Endodermal cell (in vitro differentiated cells): ENCODE measurements at regions not wholly inside any gene's neighbourhood (a gene's known extent, or its start where the extent isn't known, plus 50 kb on each side); places are given as distances from the start of the nearest gene placed in this dataset.
"Not testable (repeated sequence)": the region's sequence is repeated elsewhere in the genome, so short reads cannot be mapped to it uniquely, and the experiment has no call there.

Experiments used
- DNase-seq: peaks from one replicate; pipeline ENCODE4 v3.0.0-alpha.2; 2017
- H3K27ac ChIP-seq: 2 replicates; pipeline ENCODE4 v1.5.1; 2013; ENCODE audit warnings: mild to moderate bottlenecking, low read depth, low read length, moderate library complexity
- H3K27me3 ChIP-seq: 2 replicates; pipeline ENCODE4 v1.6.1; 2013; ENCODE audit warnings: mild to moderate bottlenecking, low read length, moderate library complexity; ENCODE audit not compliant: insufficient read depth, control insufficient read depth, poor library complexity, severe bottlenecking
- H3K36me3 ChIP-seq: 2 replicates; pipeline ENCODE4 v1.7.0; 2013; ENCODE audit warnings: mild to moderate bottlenecking, low read length, moderate library complexity; ENCODE audit not compliant: control insufficient read depth, insufficient read depth
- H3K4me1 ChIP-seq: one replicate; pipeline ENCODE4 v1.7.0; 2013; ENCODE audit warnings: low read length; ENCODE audit not compliant: control insufficient read depth, insufficient read depth
- H3K4me3 ChIP-seq: 2 replicates; pipeline ENCODE4 v1.5.1; 2013; ENCODE audit warnings: mild to moderate bottlenecking, low read length, moderate library complexity
- H3K9ac ChIP-seq: 2 replicates; pipeline ENCODE4 v1.6.1; 2013; ENCODE audit warnings: mild to moderate bottlenecking, low read length, moderate library complexity; ENCODE audit not compliant: poor library complexity, severe bottlenecking; ENCODE audit errors: extremely low read depth
- H3K9me3 ChIP-seq: 2 replicates; pipeline ENCODE4 v1.6.1; 2013; ENCODE audit warnings: mild to moderate bottlenecking, low read length, moderate library complexity; ENCODE audit not compliant: control insufficient read depth
- H3K27ac Mint-ChIP-seq: 2 replicates; pipeline ENCODE4 v1.8.0; 2020; ENCODE audit warnings: mixed read lengths
- H3K27me3 Mint-ChIP-seq: 2 replicates; pipeline ENCODE4 v1.8.0; 2021; ENCODE audit warnings: mild to moderate bottlenecking, mixed read lengths; ENCODE audit not compliant: insufficient read depth
- H3K36me3 Mint-ChIP-seq: 2 replicates; pipeline ENCODE4 v1.8.0; 2020; ENCODE audit warnings: low read depth, mixed read lengths
- H3K4me1 Mint-ChIP-seq: 2 replicates; pipeline ENCODE4 v1.8.0; 2020; ENCODE audit warnings: mixed read lengths
- H3K4me3 Mint-ChIP-seq: 2 replicates; pipeline ENCODE4 v1.8.0; 2020; ENCODE audit warnings: mild to moderate bottlenecking, moderate library complexity, mixed read lengths
- H3K9me3 Mint-ChIP-seq: 2 replicates; pipeline ENCODE4 v1.8.0; 2020; ENCODE audit warnings: mild to moderate bottlenecking, mixed read lengths
- WGBS, 2 experiments: methylation state at CpG; one replicate each; pipeline versions ENCODE4 v1.1.5 to v1.1.7; 2013; ENCODE audit warnings: missing lambda C conversion rate in 2 of 2, mixed read lengths in 1 of 2; ENCODE audit not compliant: insufficient coverage in 1 of 2, insufficient read length in 1 of 2; 5-methylcytosine and 5-hydroxymethylcytosine counted together
- TF ChIP-seq, protein P1 (sequence below): fragments of 200-600 bp; sonication (generic); conservative IDR thresholded peaks from 2 replicates; pipeline ENCODE4 v1.5.0; 2021; ENCODE audit warnings: antibody characterized with exemption, mild to moderate bottlenecking

DNA sequence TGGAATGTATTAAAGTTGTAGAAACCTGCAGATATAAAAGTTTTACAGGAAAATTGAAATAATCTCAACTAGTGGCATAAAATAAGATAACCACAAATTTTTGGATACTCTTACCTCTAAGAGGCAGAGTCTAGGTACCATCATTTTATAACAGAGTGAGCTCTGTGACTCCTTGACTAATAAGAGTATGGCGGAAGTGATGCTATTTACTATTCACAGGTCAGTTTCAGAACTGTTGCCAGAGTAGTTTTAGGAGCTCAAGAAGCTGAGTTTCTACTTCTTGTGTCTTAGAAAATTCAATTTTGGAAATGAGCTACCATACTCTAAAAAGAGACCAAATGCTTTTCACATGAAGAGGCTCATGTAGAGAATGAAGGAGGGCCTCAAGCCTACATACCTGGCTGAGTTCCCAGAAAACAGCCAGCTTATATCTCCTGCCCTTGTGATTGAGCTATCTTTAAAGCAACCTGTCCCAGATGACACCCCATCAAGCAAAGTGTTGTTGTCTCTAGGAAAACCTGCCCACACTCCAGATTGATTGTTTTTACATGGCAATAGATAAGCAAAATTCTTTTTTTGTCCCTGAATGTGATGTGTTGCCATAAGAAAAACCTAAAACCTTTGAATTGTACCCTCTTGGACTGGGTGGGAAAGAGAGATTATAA lies 712.8 kb upstream of the CNTN5 start:
- peaks cover 5% of the 10 kb centered on the region for H3K4me1 Mint-ChIP-seq
- H3K27me3 ChIP-seq: no peaks in the 10 kb centered on the region
- H3K27ac Mint-ChIP-seq: no peak overlapping the region
- no peaks in the 10 kb centered on the region for H3K9me3 Mint-ChIP-seq
- H3K4me1 ChIP-seq: no peaks in the 10 kb centered on the region
- H3K27ac ChIP-seq: no peak overlapping the region
- DNase-seq: no peak
- TF ChIP-seq, protein P1, sequence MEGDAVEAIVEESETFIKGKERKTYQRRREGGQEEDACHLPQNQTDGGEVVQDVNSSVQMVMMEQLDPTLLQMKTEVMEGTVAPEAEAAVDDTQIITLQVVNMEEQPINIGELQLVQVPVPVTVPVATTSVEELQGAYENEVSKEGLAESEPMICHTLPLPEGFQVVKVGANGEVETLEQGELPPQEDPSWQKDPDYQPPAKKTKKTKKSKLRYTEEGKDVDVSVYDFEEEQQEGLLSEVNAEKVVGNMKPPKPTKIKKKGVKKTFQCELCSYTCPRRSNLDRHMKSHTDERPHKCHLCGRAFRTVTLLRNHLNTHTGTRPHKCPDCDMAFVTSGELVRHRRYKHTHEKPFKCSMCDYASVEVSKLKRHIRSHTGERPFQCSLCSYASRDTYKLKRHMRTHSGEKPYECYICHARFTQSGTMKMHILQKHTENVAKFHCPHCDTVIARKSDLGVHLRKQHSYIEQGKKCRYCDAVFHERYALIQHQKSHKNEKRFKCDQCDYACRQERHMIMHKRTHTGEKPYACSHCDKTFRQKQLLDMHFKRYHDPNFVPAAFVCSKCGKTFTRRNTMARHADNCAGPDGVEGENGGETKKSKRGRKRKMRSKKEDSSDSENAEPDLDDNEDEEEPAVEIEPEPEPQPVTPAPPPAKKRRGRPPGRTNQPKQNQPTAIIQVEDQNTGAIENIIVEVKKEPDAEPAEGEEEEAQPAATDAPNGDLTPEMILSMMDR: no peak
- no peaks in the 10 kb centered on the region for H3K36me3 ChIP-seq
- no peak overlapping the region for H3K9ac ChIP-seq
- H3K36me3 Mint-ChIP-seq: no peaks in the 10 kb centered on the region
- WGBS, 2 experiments: 100% methylated on average over 1 of the region's 1 CpG; no CpG with 5 or more reads in 1 of the 2 experiments
- no peak overlapping the region for H3K4me3 ChIP-seq
- no peaks in the 10 kb centered on the region for H3K9me3 ChIP-seq
- no peak overlapping the region for H3K4me3 Mint-ChIP-seq
- no peaks in the 10 kb centered on the region for H3K27me3 Mint-ChIP-seq

DNA sequence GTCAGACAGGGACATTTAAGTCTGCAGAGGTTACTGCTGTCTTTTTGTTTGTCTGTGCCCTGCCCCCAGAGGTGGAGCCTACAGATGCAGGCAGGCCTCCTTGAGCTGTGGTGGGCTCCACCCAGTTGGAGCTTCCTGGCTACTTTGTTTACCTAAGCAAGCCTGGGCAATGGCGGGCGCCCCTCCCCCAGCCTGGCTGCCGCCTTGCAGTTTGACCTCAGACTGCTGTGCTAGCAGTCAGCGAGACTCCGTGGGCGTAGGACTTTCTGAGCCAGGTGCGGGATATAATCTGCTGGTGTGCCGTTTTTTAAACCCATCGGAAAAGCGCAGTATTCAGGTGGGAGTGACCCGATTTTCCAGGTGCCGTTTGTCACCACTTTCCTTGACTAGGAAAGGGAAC lies 690.4 kb upstream of the CNTN5 start:
- DNase-seq, H3K4me3 Mint-ChIP-seq, H3K36me3 ChIP-seq, H3K9ac ChIP-seq, H3K27ac Mint-ChIP-seq, H3K27me3 Mint-ChIP-seq, H3K9me3 ChIP-seq, H3K27ac ChIP-seq, H3K27me3 ChIP-seq, H3K4me3 ChIP-seq, H3K9me3 Mint-ChIP-seq, H3K4me1 ChIP-seq, H3K4me1 Mint-ChIP-seq, H3K36me3 Mint-ChIP-seq: not testable (repeated sequence)
- 80 to 87% methylated on average over 1 to 7 of the region's 12 CpGs for WGBS, 2 experiments

DNA sequence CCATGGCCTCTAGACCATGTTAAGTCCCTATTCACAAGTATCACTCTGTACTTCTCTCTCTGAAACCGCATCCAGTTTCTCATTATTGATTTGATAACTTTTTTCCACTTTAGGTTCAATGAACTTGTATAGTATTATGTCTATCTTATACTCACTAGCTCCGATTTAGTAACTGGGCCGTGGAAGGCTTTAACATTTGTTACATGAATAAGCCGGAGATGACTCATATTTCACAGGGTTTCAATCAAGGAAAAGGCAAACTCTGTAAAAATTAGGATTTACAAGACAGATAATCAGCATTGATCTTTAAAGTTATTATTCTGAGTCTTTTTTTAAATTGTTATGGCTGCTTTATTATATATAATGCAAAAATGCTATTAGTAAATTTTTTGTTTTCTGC lies 662.2 kb upstream of the CNTN5 start:
- no peak overlapping the region for H3K4me3 ChIP-seq
- Mint-ChIP-seq H3K4me1 (peaks cover 4% of the 10 kb centered on the region), H3K27me3 (no peaks in the 10 kb centered on the region), H3K9me3 (no peaks in the 10 kb centered on the region), H3K27ac (no peak overlapping the region), H3K4me3 (no peak overlapping the region), H3K36me3 (no peaks in the 10 kb centered on the region)
- no peak overlapping the region for H3K9ac ChIP-seq
- 95% methylated on average over 4 of the region's 4 CpGs; no CpG with 5 or more reads in 1 of the 2 experiments for WGBS, 2 experiments
- H3K27ac ChIP-seq: no peak overlapping the region
- H3K4me1 ChIP-seq: no peaks in the 10 kb centered on the region
- TF ChIP-seq, protein P1: no peak
- H3K9me3 ChIP-seq: peaks cover 1% of the 10 kb centered on the region
- no peaks in the 10 kb centered on the region for H3K36me3 ChIP-seq
- no peaks in the 10 kb centered on the region for H3K27me3 ChIP-seq
- no peak for DNase-seq

DNA sequence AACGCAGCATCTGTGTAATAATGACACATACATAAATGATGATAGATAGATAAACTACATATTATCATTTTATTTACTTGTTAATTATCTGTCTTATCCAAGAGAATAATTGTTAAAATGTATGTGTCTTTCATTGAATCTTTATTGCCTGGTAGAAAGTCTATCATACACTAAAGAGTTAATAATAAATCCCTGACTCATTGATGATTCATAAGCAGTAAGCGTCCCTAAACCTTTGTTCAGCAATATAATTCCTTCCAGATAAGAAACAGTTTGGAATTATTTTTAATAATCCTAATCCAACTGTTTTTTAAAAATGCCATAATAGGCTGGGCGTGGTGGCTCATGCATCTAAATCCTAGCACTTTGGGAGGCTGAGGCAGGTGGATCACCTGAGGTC lies 655.6 kb upstream of the CNTN5 start:
- Mint-ChIP-seq H3K27me3 (no peaks in the 10 kb centered on the region), H3K4me3 (no peak overlapping the region), H3K4me1 (peaks cover 4% of the 10 kb centered on the region), H3K36me3 (no peaks in the 10 kb centered on the region), H3K9me3 (no peaks in the 10 kb centered on the region), H3K27ac (no peak overlapping the region)
- no peaks in the 10 kb centered on the region for H3K27me3 ChIP-seq
- DNase-seq: no peak
- no peak overlapping the region for H3K9ac ChIP-seq
- TF ChIP-seq, protein P1: no peak
- H3K9me3 ChIP-seq: no peaks in the 10 kb centered on the region
- H3K4me1 ChIP-seq: no peaks in the 10 kb centered on the region
- H3K4me3 ChIP-seq: no peak overlapping the region
- H3K27ac ChIP-seq: no peak overlapping the region
- WGBS, 2 experiments: 82 to 83% methylated on average over 1 to 2 of the region's 3 CpGs
- H3K36me3 ChIP-seq: no peaks in the 10 kb centered on the region
